Inflammatory macrophage treated with lipopolysaccharide for 1 hour (primary cell): ENCODE measurements at regions not wholly inside any gene's neighbourhood (a gene's known extent, or its start where the extent isn't known, plus 50 kb on each side); places are given as distances from the start of the nearest gene placed in this dataset.

ENCODE experiments used
- DNase-seq, 2 donors: peaks; one replicate each; pipeline ENCODE4 v3.0.0-alpha.2; 2020 to 2022

GRCh38 chr7:140238778-140239652 lies 62.2 kb upstream of the KDM7A start:
- DNase-seq: no peak

GRCh38 chr7:140237390-140237789 lies 60.6 kb upstream of the KDM7A start:
- no peak for DNase-seq

GRCh38 chr7:140236626-140237025 lies 59.8 kb upstream of the KDM7A start:
- DNase-seq: no peak

- DNase-seq: no peak
Observed at GRCh38 chr7:140235114-140235513, 58.3 kb upstream of the KDM7A start.

GRCh38 chr7:140232957-140233917 lies 56.5 kb upstream of the KDM7A start:
- DNase-seq: peak; percentile 92 to 94

- peak in 1 of 2 donors; percentile 30 for DNase-seq
Observed at GRCh38 chr7:140231771-140232491, 55.1 kb upstream of the KDM7A start.

- peak in 1 of 2 donors; percentile 24 for DNase-seq
Observed at GRCh38 chr7:140230861-140231770, 54.3 kb upstream of the KDM7A start.

GRCh38 chr7:140230516-140230860 lies 53.7 kb upstream of the KDM7A start:
- no peak for DNase-seq

- DNase-seq: no peak
Observed at GRCh38 chr7:140229591-140230515, 53.1 kb upstream of the KDM7A start.

- DNase-seq: no peak
Observed at GRCh38 chr7:140229101-140229525, 52.3 kb upstream of the KDM7A start.
